ENCODE measurements at regions not wholly inside any gene's neighbourhood (a gene's known extent, or its start where the extent isn't known, plus 50 kb on each side); places are given as distances from the start of the nearest gene placed in this dataset.
"Not testable (repeated sequence)": the region's sequence is repeated elsewhere in the genome, so short reads cannot be mapped to it uniquely, and the experiment has no call there.

- not testable (repeated sequence) for TF ChIP-seq CTCF (IDR thresholded peaks at IDR 0.05; ENCODE audit: low read depth, low read length, poor library complexity, severe bottlenecking); EZH2phosphoT487 (IDR thresholded peaks at IDR 0.05; ENCODE audit: borderline replicate concordance, low read length)
Measured at GRCh38 chr6:51008693-51009092, 190.0 kb downstream of the TFAP2B start.
